GM12878 (cell line): ENCODE measurements at regions not wholly inside any gene's neighbourhood (a gene's known extent, or its start where the extent isn't known, plus 50 kb on each side); places are given as distances from the start of the nearest gene placed in this dataset.

Source experiments
- ATAC-seq: fragments of 200-7000 bp; cut with Tn5 transposase; 3 replicates; pipeline ENCODE4 v1.9.1; 2020; ENCODE audit warnings: mild to moderate bottlenecking, moderate library complexity
- BruUV-seq: library from RNA; stranded (reverse); fragments of 400-500 nt; replicated peaks from 2 replicates; lab custom pipeline; 2021; lab: Mats Ljungman, UMichigan
- CTCF ChIA-PET: fragments of 300-600 bp; sonication (Branson Sonifier 250); formaldehyde crosslinking; extraction: SDS; loops from one replicate; lab custom pipeline; 2021; ENCODE audit warnings: inconsistent platforms; lab: Yijun Ruan, JAX
- POLR2A ChIA-PET: fragments of 350-600 bp; formaldehyde crosslinking; extraction: SDS; loops from one replicate; lab custom pipeline; 2021; ENCODE audit warnings: inconsistent platforms; lab: Charles Lee
- RAD21 ChIA-PET: fragments of 300-600 bp; sonication (Branson Sonifier 250); formaldehyde crosslinking; loops from one replicate; lab custom pipeline; 2023; ENCODE audit warnings: antibody characterized with exemption; ENCODE audit not compliant: unreplicated experiment; lab: Charles Lee
- SMC1A ChIA-PET: fragments of 300-600 bp; sonication (Branson Sonifier 250); formaldehyde crosslinking; loops from one replicate; lab custom pipeline; 2023; ENCODE audit not compliant: unreplicated experiment, uncharacterized antibody; lab: Charles Lee
- DNase-seq: peaks from one replicate; pipeline ENCODE4 v3.0.0-alpha.2; 2011; ENCODE audit warnings: low read depth, low spot score
- FAIRE-seq: peaks from 3 replicates; lab custom pipeline; 2011; peaks lifted over from hg19 to GRCh38; lab: Jason Lieb, UNC
- H2AFZ ChIP-seq: 2 replicates; pipeline ENCODE4 v1.6.0; 2011; ENCODE audit warnings: low read depth, low read length, control low read depth; ENCODE audit not compliant: control insufficient read depth
- H3K27ac ChIP-seq: 2 replicates; pipeline ENCODE4 v1.5.1; 2011; ENCODE audit warnings: control low read depth; ENCODE audit not compliant: control insufficient read depth, insufficient read depth
- H3K27me3 ChIP-seq, 2 experiments: replicated peaks in 1 of 2; 2 replicates each; pipeline versions ENCODE4 v1.6.0 to v1.6.1; 2011; ENCODE audit warnings: low read length in 1 of 2; ENCODE audit not compliant: control insufficient read depth in 2 of 2, insufficient read depth in 2 of 2
- H3K36me3 ChIP-seq, 2 experiments: 2 replicates each; pipeline ENCODE4 v1.5.1; 2011; ENCODE audit warnings: low read length in 1 of 2; ENCODE audit not compliant: control insufficient read depth in 2 of 2, insufficient read depth in 2 of 2
- H3K4me1 ChIP-seq: 2 replicates; pipeline ENCODE4 v1.6.1; 2011; ENCODE audit warnings: mild to moderate bottlenecking, low read length, moderate library complexity, mixed read lengths; ENCODE audit not compliant: control insufficient read depth, insufficient read depth
- H3K4me2 ChIP-seq: 2 replicates; pipeline ENCODE4 v1.6.0; 2011; ENCODE audit warnings: control low read depth; ENCODE audit not compliant: control insufficient read depth, insufficient read depth
- H3K4me3 ChIP-seq: fragments of 200-600 bp; sonication (generic); 2 replicates; pipeline ENCODE4 v1.5.1; 2016
- H3K79me2 ChIP-seq: 2 replicates; pipeline ENCODE4 v1.6.0; 2011; ENCODE audit warnings: low read length; ENCODE audit not compliant: control insufficient read depth, insufficient read depth
- H3K9ac ChIP-seq: 2 replicates; pipeline ENCODE4 v1.8.0; 2011; ENCODE audit warnings: low read length, control low read depth, mixed read lengths; ENCODE audit not compliant: control insufficient read depth, insufficient read depth
- H3K9me3 ChIP-seq: replicated peaks from 3 replicates; pipeline ENCODE4 v1.5.1; 2011; ENCODE audit warnings: mild to moderate bottlenecking, low read length; ENCODE audit not compliant: control insufficient read depth, insufficient read depth
- H4K20me1 ChIP-seq: 2 replicates; pipeline ENCODE4 v1.6.0; 2011; ENCODE audit not compliant: control insufficient read depth, insufficient read depth
- BACH1 ChIP-seq: fragments of 450-650 bp; IDR thresholded peaks from 2 replicates; pipeline ENCODE4 v1.6.1; 2017; ENCODE audit warnings: mild to moderate bottlenecking, borderline replicate concordance
- CEBPB ChIP-seq, 2 experiments: fragments of 150-350 bp in 1 of 2; IDR thresholded peaks; 2 replicates each; pipeline ENCODE4 v1.6.1; 2012 to 2014; ENCODE audit warnings: low read depth in 2 of 2, low read length in 2 of 2, borderline replicate concordance in 1 of 2, inconsistent platforms in 1 of 2
- CUX1 ChIP-seq: IDR thresholded peaks from 2 replicates; pipeline ENCODE4 v1.6.1; 2012; ENCODE audit warnings: improper control_type of control experiment, low read depth, low read length; ENCODE audit not compliant: insufficient replicate concordance
- MTA3 ChIP-seq: IDR thresholded peaks from 2 replicates; pipeline ENCODE4 v1.6.1; 2012; ENCODE audit warnings: low read length, inconsistent platforms, borderline replicate concordance
- PAX8 ChIP-seq: fragments of 450-650 bp; IDR thresholded peaks from 2 replicates; pipeline ENCODE4 v1.6.1; 2017; ENCODE audit warnings: mild to moderate bottlenecking, moderate library complexity
- SMAD5 ChIP-seq: IDR thresholded peaks from 2 replicates; pipeline ENCODE4 v1.6.1; 2016; ENCODE audit warnings: antibody characterized with exemption, low read depth
- WGBS: methylation state at CpG from one replicate; pipeline ENCODE4 v1.1.6; 2016; ENCODE audit warnings: low lambda C conversion rate; ENCODE audit not compliant: insufficient replicate concordance, insufficient coverage; ENCODE audit errors: missing lambda C conversion rate; 5-methylcytosine and 5-hydroxymethylcytosine counted together
- in situ Hi-C: fragments of 300-500 bp; cut with MboI; formaldehyde crosslinking; loops from 9 replicates; pipeline ENCODE4 v1.14.3; 2018; ENCODE audit warnings: mixed read lengths
- intact Hi-C: fragments of 100-400 bp; cut with micrococcal nuclease; formaldehyde crosslinking; loops from one replicate; pipeline ENCODE4 v1.14.2; 2022; ENCODE audit not compliant: unreplicated experiment
- TF ChIP-seq, protein P1 (sequence below): IDR thresholded peaks from 2 replicates; pipeline ENCODE4 v1.6.1; 2012; ENCODE audit warnings: low read depth, low read length, improper control_type of control experiment

DNA sequence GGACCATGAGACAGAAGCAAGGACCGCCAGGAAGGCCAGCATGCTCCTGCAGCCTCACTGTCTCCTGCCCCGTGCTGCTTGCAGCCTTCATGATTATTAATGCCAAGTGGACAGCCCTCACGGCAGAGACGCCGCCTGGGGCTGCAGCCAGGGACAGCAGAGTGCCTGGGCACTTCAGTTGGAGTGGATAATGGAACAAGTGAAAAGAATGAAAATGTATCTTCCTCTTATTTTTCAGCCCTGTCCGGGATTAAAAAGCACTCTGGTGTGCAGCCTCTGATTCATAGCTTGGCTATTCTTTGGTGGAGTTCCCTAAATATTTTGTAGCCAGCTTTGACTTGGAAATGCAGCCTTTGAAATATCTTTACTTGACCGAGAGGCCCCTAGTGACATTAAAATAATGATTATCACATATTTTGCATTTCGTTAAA lies 1404.2 kb downstream of the BRD1 start:
- no peak for ATAC-seq
- ChIA-PET SMC1A (no interaction called here), POLR2A (no interaction called here), CTCF (no interaction called here), RAD21 (no interaction called here)
- no peaks in the 10 kb centered on the region for H3K36me3 ChIP-seq
- H4K20me1 ChIP-seq, result no peaks in the 10 kb centered on the region
- in situ Hi-C loops, result no loop called here
- WGBS, result 19% methylated on average over 8 of the region's 8 CpGs
- H2AFZ ChIP-seq, result no peak overlapping the region
- H3K4me1 ChIP-seq, result no peaks in the 10 kb centered on the region
- H3K4me2 ChIP-seq, result no peak overlapping the region
- TF ChIP-seq, protein P1, sequence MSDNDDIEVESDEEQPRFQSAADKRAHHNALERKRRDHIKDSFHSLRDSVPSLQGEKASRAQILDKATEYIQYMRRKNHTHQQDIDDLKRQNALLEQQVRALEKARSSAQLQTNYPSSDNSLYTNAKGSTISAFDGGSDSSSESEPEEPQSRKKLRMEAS, result no peak
- no peak for TF ChIP-seq MTA3
- no peak for TF ChIP-seq PAX8
- H3K4me3 ChIP-seq, result no peak overlapping the region
- H3K9ac ChIP-seq, result no peak overlapping the region
- FAIRE-seq, result no peak
- no peaks in the 10 kb centered on the region for H3K27me3 ChIP-seq
- H3K27ac ChIP-seq, result no peak overlapping the region
- no peaks in the 10 kb centered on the region; the same call in 2 of the 3 replicates for H3K9me3 ChIP-seq
- DNase-seq, result no peak
- H3K79me2 ChIP-seq, result no peaks in the 10 kb centered on the region
- intact Hi-C loops, result no loop called here
- BruUV-seq, result no TSS peak

DNA sequence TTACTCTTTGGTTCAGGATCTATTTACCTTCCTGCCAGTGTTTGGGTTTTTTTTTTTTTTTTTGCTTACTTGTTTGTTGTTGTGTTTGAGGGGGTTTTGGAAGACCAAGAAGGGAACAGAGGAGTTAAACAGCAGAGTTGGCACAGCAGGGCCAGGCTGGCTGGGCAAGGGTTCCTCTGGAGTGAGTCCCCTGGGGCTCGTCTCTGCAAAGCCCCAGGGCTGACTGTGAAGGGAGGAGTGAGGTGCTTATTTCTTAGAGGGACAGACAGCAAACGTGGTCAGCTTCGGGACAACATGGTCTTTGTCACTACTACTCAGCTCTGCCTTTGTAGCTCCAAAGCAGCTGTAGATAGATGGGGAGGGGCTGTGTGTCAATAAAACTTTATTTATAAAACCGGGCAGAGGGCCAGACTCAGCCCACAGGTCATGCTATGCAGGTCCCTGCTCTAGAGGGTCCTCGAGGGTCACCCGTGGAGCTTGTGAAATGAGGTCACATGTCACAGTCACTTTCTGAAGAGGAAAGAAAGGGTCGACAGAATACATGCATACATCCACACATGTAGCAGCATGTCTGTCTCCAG lies 1404.7 kb downstream of the BRD1 start:
- Histone ChIP-seq H3K4me2 (no peak overlapping the region), H4K20me1 (no peaks in the 10 kb centered on the region), H3K4me3 (no peak overlapping the region), H3K9ac (no peak overlapping the region), H2AFZ (no peak overlapping the region), H3K27ac (no peak overlapping the region), H3K79me2 (no peaks in the 10 kb centered on the region), H3K4me1 (no peaks in the 10 kb centered on the region), H3K36me3 (no peaks in the 10 kb centered on the region), H3K27me3 (no peaks in the 10 kb centered on the region), H3K9me3 (no peaks in the 10 kb centered on the region; the same call in 2 of the 3 replicates)
- intact Hi-C loops, result no loop called here
- FAIRE-seq, result no peak
- 2% methylated on average over 7 of the region's 7 CpGs for WGBS
- no peak for DNase-seq
- RAD21 ChIA-PET, result no interaction called here
- SMC1A ChIA-PET, result no interaction called here
- CTCF ChIA-PET, result no interaction called here
- in situ Hi-C loops, result no loop called here
- no peak for ATAC-seq
- POLR2A ChIA-PET, result no interaction called here
- no TSS peak for BruUV-seq
- TF ChIP-seq CUX1 (no peak), SMAD5 (no peak), BACH1 (no peak), CEBPB (IDR thresholded peaks at IDR 0.05; ENCODE audit: borderline replicate concordance in 1 of 2, low read depth in 2 of 2, low read length in 2 of 2) (no peak)
